ENCODE measurements at regions not wholly inside any gene's neighbourhood (a gene's known extent, or its start where the extent isn't known, plus 50 kb on each side); places are given as distances from the start of the nearest gene placed in this dataset.

GRCh38 chr1:192940658-192941057 lies 118.5 kb downstream of the UCHL5 start:
- Histone ChIP-seq H3K9ac (ENCODE audit: low read length) (no peak overlapping the region), H3K9me2 (ENCODE audit: insufficient read depth, low read length) (no peaks in the 10 kb centered on the region), H3K36me3 (ENCODE audit: insufficient read depth, low read length) (no peaks in the 10 kb centered on the region), H3K4me2 (ENCODE audit: low read length) (no peak overlapping the region), H3K27me3 (ENCODE audit: insufficient read depth, low read depth, low read length) (no peaks in the 10 kb centered on the region), H3K4me3 (ENCODE audit: low read length) (no peak overlapping the region), H2AFZ (ENCODE audit: low read depth, low read length) (no peak overlapping the region), H3K79me2 (replicated peaks; ENCODE audit: insufficient read depth, low read length) (no peaks in the 10 kb centered on the region), H3K27ac (ENCODE audit: low read length) (no peak overlapping the region), H3F3A (ENCODE audit: insufficient read depth, low read length, poor library complexity, severe bottlenecking) (no peaks in the 10 kb centered on the region), H3K9me3 (ENCODE audit: low read length) (no peaks in the 10 kb centered on the region), H4K20me1 (ENCODE audit: insufficient read depth) (no peaks in the 10 kb centered on the region)
- TF ChIP-seq SMC3 (conservative IDR thresholded peaks at IDR 0.05; ENCODE audit: poor library complexity) (no peak), RAD21 (conservative IDR thresholded peaks at IDR 0.05) (no peak), TAF1 (IDR thresholded peaks at IDR 0.05; ENCODE audit: low read depth) (no peak), MXI1 (conservative IDR thresholded peaks at IDR 0.05; ENCODE audit: poor library complexity, severe bottlenecking) (no peak), POLR2AphosphoS5 (IDR thresholded peaks at IDR 0.05) (no peak), EZH2 (IDR thresholded peaks at IDR 0.05; ENCODE audit: borderline replicate concordance, insufficient read depth, low read length, poor library complexity, severe bottlenecking) (no peak), EP300 (conservative IDR thresholded peaks at IDR 0.05; ENCODE audit: poor library complexity, severe bottlenecking) (no peak), CTCF (IDR thresholded peaks at IDR 0.05; ENCODE audit: poor library complexity, severe bottlenecking) (no peak), REST (IDR thresholded peaks at IDR 0.05; ENCODE audit: borderline replicate concordance) (no peak)

GRCh38 chr1:192941722-192942411 lies 117.3 kb downstream of the UCHL5 start:
- H3K36me3 ChIP-seq (ENCODE audit: insufficient read depth, low read length) = no peaks in the 10 kb centered on the region
- no peak for TF ChIP-seq EP300 (conservative IDR thresholded peaks at IDR 0.05; ENCODE audit: poor library complexity, severe bottlenecking)
- no peak for TF ChIP-seq TAF1 (IDR thresholded peaks at IDR 0.05; ENCODE audit: low read depth)
- no peak for TF ChIP-seq REST (IDR thresholded peaks at IDR 0.05; ENCODE audit: borderline replicate concordance)
- no peak for TF ChIP-seq MXI1 (conservative IDR thresholded peaks at IDR 0.05; ENCODE audit: poor library complexity, severe bottlenecking)
- no peaks in the 10 kb centered on the region for H3F3A ChIP-seq (ENCODE audit: insufficient read depth, low read length, poor library complexity, severe bottlenecking)
- no peak overlapping the region for H3K4me2 ChIP-seq (ENCODE audit: low read length)
- H4K20me1 ChIP-seq (ENCODE audit: insufficient read depth) = no peaks in the 10 kb centered on the region
- no peaks in the 10 kb centered on the region for H3K79me2 ChIP-seq (replicated peaks; ENCODE audit: insufficient read depth, low read length)
- H3K27me3 ChIP-seq (ENCODE audit: insufficient read depth, low read depth, low read length) = no peaks in the 10 kb centered on the region
- no peaks in the 10 kb centered on the region for H3K9me3 ChIP-seq (ENCODE audit: low read length)
- no peak overlapping the region for H3K9ac ChIP-seq (ENCODE audit: low read length)
- no peak overlapping the region for H2AFZ ChIP-seq (ENCODE audit: low read depth, low read length)
- H3K27ac ChIP-seq (ENCODE audit: low read length) = no peak overlapping the region
- H3K4me3 ChIP-seq (ENCODE audit: low read length) = no peak overlapping the region
- H3K9me2 ChIP-seq (ENCODE audit: insufficient read depth, low read length) = no peaks in the 10 kb centered on the region
